T-helper 1 cell (primary cell): ENCODE measurements at regions not wholly inside any gene's neighbourhood (a gene's known extent, or its start where the extent isn't known, plus 50 kb on each side); places are given as distances from the start of the nearest gene placed in this dataset.
"Not testable (repeated sequence)": the region's sequence is repeated elsewhere in the genome, so short reads cannot be mapped to it uniquely, and the experiment has no call there.

Source experiments
- DNase-seq, 5 donors: peaks; one replicate each; pipeline ENCODE4 v3.0.0-alpha.2; 2012 to 2020

GRCh38 chr9:11149065-11149464 lies 536.3 kb upstream of the PTPRD start:
- DNase-seq: no peak

GRCh38 chr9:11158063-11158462 lies 545.3 kb upstream of the PTPRD start:
- DNase-seq: no peak

- DNase-seq: no peak
Measured at GRCh38 chr9:11158676-11159075, 545.9 kb upstream of the PTPRD start.

GRCh38 chr9:11159318-11159862 lies 546.6 kb upstream of the PTPRD start:
- DNase-seq: no peak

- no peak for DNase-seq
Measured at GRCh38 chr9:11163843-11164242, 551.0 kb upstream of the PTPRD start.

- no peak for DNase-seq
Measured at GRCh38 chr9:11182001-11182400, 569.2 kb upstream of the PTPRD start.

- DNase-seq: no peak
Measured at GRCh38 chr9:11190719-11191118, 577.9 kb upstream of the PTPRD start.

GRCh38 chr9:11192993-11193392 lies 580.2 kb upstream of the PTPRD start:
- no peak for DNase-seq

GRCh38 chr9:11194246-11194645 lies 581.4 kb upstream of the PTPRD start:
- no peak for DNase-seq

- not testable (repeated sequence) for DNase-seq
Measured at GRCh38 chr9:11196840-11197365, 584.1 kb upstream of the PTPRD start.

GRCh38 chr9:11199335-11199734 lies 586.5 kb upstream of the PTPRD start:
- no peak for DNase-seq

- DNase-seq: no peak
Measured at GRCh38 chr9:11204521-11204920, 591.7 kb upstream of the PTPRD start.

- no peak for DNase-seq
Measured at GRCh38 chr9:11206925-11207324, 594.1 kb upstream of the PTPRD start.

- DNase-seq: no peak
Measured at GRCh38 chr9:11233696-11234095, 620.9 kb upstream of the PTPRD start.

GRCh38 chr9:11235061-11235460 lies 622.3 kb upstream of the PTPRD start:
- DNase-seq: no peak

GRCh38 chr9:11241779-11242178 lies 629.0 kb upstream of the PTPRD start:
- no peak for DNase-seq

GRCh38 chr9:11257992-11258391 lies 645.2 kb upstream of the PTPRD start:
- DNase-seq: no peak

GRCh38 chr9:11269036-11269435 lies 656.2 kb upstream of the PTPRD start:
- DNase-seq: no peak

- no peak for DNase-seq
Measured at GRCh38 chr9:11275158-11275695, 662.4 kb upstream of the PTPRD start.

- DNase-seq: no peak
Measured at GRCh38 chr9:11312966-11313365, 700.2 kb upstream of the PTPRD start.

GRCh38 chr9:11318946-11319345 lies 706.1 kb upstream of the PTPRD start:
- no peak for DNase-seq

GRCh38 chr9:11319538-11319937 lies 706.7 kb upstream of the PTPRD start:
- DNase-seq: no peak

GRCh38 chr9:11320989-11321388 lies 708.2 kb upstream of the PTPRD start:
- DNase-seq: no peak

- DNase-seq: no peak
Measured at GRCh38 chr9:11323457-11323856, 710.7 kb upstream of the PTPRD start.

GRCh38 chr9:11326231-11326630 lies 713.4 kb upstream of the PTPRD start:
- DNase-seq: no peak
